MCF 10A (cell line): ENCODE measurements at regions not wholly inside any gene's neighbourhood (a gene's known extent, or its start where the extent isn't known, plus 50 kb on each side); places are given as distances from the start of the nearest gene placed in this dataset.

Source experiments
- BruUV-seq: library from RNA; stranded (reverse); fragments of 400-500 nt; replicated peaks from 2 replicates; lab custom pipeline; 2021; lab: Mats Ljungman, UMichigan
- CTCF ChIA-PET: fragments of 300-600 bp; sonication (Branson Sonifier 250); formaldehyde crosslinking; extraction: SDS; loops from one replicate; lab custom pipeline; 2021; ENCODE audit warnings: antibody characterized with exemption, inconsistent platforms; lab: Yijun Ruan, JAX
- POLR2A ChIA-PET: fragments of 300-600, 350-650 bp; sonication (Branson Sonifier 250); formaldehyde crosslinking; extraction: SDS; loops from one replicate; lab custom pipeline; 2020; ENCODE audit warnings: antibody characterized with exemption, inconsistent platforms; lab: Yijun Ruan, JAX
- DNase-seq: peaks from one replicate; pipeline ENCODE4 v3.0.0-alpha.2; 2018; ENCODE audit not compliant: unreplicated experiment
- H3K27ac Mint-ChIP-seq: one replicate; pipeline ENCODE4 v1.8.0; 2022; ENCODE audit warnings: mild to moderate bottlenecking, low read depth, mixed read lengths; ENCODE audit not compliant: unreplicated experiment
- H3K27me3 Mint-ChIP-seq: one replicate; pipeline ENCODE4 v1.8.0; 2022; ENCODE audit warnings: mixed read lengths; ENCODE audit not compliant: insufficient read depth, unreplicated experiment
- H3K36me3 Mint-ChIP-seq: one replicate; pipeline ENCODE4 v1.8.0; 2022; ENCODE audit warnings: mild to moderate bottlenecking, moderate library complexity, mixed read lengths; ENCODE audit not compliant: insufficient read depth, unreplicated experiment
- H3K4me1 Mint-ChIP-seq: one replicate; pipeline ENCODE4 v1.8.0; 2022; ENCODE audit warnings: mixed read lengths; ENCODE audit not compliant: insufficient read depth, unreplicated experiment
- H3K4me3 Mint-ChIP-seq: one replicate; pipeline ENCODE4 v1.8.0; 2022; ENCODE audit warnings: mild to moderate bottlenecking, moderate library complexity, mixed read lengths; ENCODE audit not compliant: unreplicated experiment
- H3K9me3 Mint-ChIP-seq: one replicate; pipeline ENCODE4 v1.8.0; 2022; ENCODE audit warnings: mixed read lengths; ENCODE audit not compliant: unreplicated experiment
- CTCF ChIP-seq: fragments of 200-600 bp; IDR thresholded peaks from one replicate; pipeline ENCODE4 v1.8.0; 2022; ENCODE audit warnings: antibody characterized with exemption, mild to moderate bottlenecking; ENCODE audit not compliant: unreplicated experiment
- intact Hi-C: fragments of 100-400 bp; cut with micrococcal nuclease; formaldehyde crosslinking; loops from 2 replicates; pipeline ENCODE4 v1.14.1; 2022

DNA sequence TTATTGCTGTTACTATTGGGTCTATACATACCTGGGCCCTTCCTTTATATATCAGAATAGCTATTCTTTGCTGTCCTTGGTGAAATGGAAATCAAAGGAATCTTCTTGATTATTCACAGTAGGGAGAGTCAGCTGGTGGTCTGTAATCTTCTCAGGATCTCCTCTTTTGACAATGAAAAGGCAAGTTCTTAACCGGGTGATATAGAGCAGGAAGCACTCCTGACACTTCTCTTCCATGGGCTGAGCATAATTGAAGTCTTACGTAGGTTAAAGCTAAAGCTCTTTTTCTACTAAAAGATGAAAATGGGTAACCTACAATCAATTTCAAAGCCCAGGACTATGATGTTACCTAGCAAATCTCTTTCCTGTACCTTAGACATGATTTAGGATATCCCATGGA, 274.9 kb upstream of the LCORL start:
- no peak for TF ChIP-seq CTCF
- intact Hi-C loops, result no loop called here
- H3K27ac Mint-ChIP-seq, result no peak overlapping the region
- no peaks in the 10 kb centered on the region for H3K36me3 Mint-ChIP-seq
- no peak overlapping the region for H3K4me3 Mint-ChIP-seq
- POLR2A ChIA-PET, result no interaction called here
- peaks cover 13% of the 10 kb centered on the region for H3K4me1 Mint-ChIP-seq
- no peaks in the 10 kb centered on the region for H3K27me3 Mint-ChIP-seq
- H3K9me3 Mint-ChIP-seq, result no peaks in the 10 kb centered on the region
- DNase-seq, result no peak
- no TSS peak for BruUV-seq
- CTCF ChIA-PET, result no interaction called here

DNA sequence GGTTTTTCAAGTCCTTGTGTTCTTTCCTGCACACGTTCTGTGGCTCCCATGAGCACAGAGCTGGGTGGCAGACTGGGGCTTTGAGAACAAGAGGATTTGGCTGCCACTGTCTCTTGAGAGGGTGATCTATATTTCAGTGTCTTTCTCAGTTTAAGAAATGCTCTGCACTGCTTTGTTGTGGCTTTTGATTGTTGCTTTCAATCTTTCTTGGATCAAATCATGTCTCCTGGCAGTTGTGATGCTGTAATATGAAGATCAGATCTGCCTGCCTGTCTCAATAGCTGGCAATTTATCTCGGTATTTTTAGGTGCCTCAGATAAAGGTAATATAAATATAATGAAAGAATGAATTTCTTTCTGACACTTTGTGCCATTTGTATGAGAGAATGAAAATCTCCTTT, 273.3 kb upstream of the LCORL start:
- intact Hi-C loops, result no loop called here
- Mint-ChIP-seq H3K27ac (no peak overlapping the region), H3K4me1 (peaks cover 13% of the 10 kb centered on the region), H3K9me3 (no peaks in the 10 kb centered on the region), H3K4me3 (no peak overlapping the region), H3K36me3 (no peaks in the 10 kb centered on the region), H3K27me3 (no peaks in the 10 kb centered on the region)
- BruUV-seq, result no TSS peak
- no peak for DNase-seq
- POLR2A ChIA-PET, result interaction anchor here (0.6 kb wide), 1 partner anchor 344 kb away, joined by 5 read pairs; no protein-coding TSS in a partner anchor
- no peak for TF ChIP-seq CTCF
- CTCF ChIA-PET, result interaction anchor here (0.7 kb wide), 1 partner anchor 682 kb away, joined by 3 read pairs; no protein-coding TSS in a partner anchor

DNA sequence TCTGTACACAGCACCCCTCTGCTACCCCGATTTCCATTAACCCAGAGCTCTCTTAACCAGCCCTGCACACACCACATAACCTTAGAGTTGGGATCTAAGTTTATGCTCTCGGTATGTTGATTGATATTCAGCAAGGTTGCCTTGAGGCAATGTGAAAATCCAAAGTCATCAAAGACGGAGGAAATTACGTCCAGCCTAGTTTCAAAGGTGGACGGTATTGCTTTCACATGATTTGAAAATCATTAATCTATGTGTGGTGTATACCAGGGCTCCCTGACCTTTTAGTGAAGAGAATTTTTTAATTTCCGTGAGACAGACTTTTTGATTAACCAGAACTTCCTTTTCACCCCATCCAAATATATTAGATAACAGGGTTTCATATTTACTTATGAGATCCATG, 272.5 kb upstream of the LCORL start:
- Mint-ChIP-seq H3K4me1 (peaks cover 13% of the 10 kb centered on the region), H3K27ac (no peak overlapping the region), H3K36me3 (no peaks in the 10 kb centered on the region), H3K4me3 (no peak overlapping the region), H3K27me3 (no peaks in the 10 kb centered on the region), H3K9me3 (no peaks in the 10 kb centered on the region)
- intact Hi-C loops, result no loop called here
- TF ChIP-seq CTCF, result no peak
- CTCF ChIA-PET, result interaction anchor here (0.7 kb wide), 1 partner anchor 681 kb away, joined by 3 read pairs; no protein-coding TSS in a partner anchor
- BruUV-seq, result no TSS peak
- POLR2A ChIA-PET, result no interaction called here
- no peak for DNase-seq

GRCh38 chr4:18292411-18292810, 270.9 kb upstream of the LCORL start:
- no peak for DNase-seq
- Mint-ChIP-seq H3K9me3 (no peaks in the 10 kb centered on the region), H3K27me3 (no peaks in the 10 kb centered on the region), H3K4me3 (no peak overlapping the region), H3K4me1 (peaks cover 7% of the 10 kb centered on the region), H3K36me3 (no peaks in the 10 kb centered on the region), H3K27ac (no peak overlapping the region)
- ChIA-PET CTCF (interaction anchor here (0.7 kb wide), 1 partner anchor 234 kb away, joined by 4 read pairs; no protein-coding TSS in a partner anchor), POLR2A (no interaction called here)
- no peak for TF ChIP-seq CTCF
- intact Hi-C loops, result no loop called here
- no TSS peak for BruUV-seq
